BE2C (cell line): ENCODE measurements at regions not wholly inside any gene's neighbourhood (a gene's known extent, or its start where the extent isn't known, plus 50 kb on each side); places are given as distances from the start of the nearest gene placed in this dataset.
"Not testable (repeated sequence)": the region's sequence is repeated elsewhere in the genome, so short reads cannot be mapped to it uniquely, and the experiment has no call there.

ENCODE experiments used
- DNase-seq: peaks from one replicate; pipeline ENCODE4 v3.0.0-alpha.2; 2020
- H3K27me3 ChIP-seq: fragments of 250-450 bp; sonication (Bioruptor Pico); 2 replicates; pipeline ENCODE4 v1.5.1; 2020; ENCODE audit warnings: mild to moderate bottlenecking
- H3K36me3 ChIP-seq: fragments of 250-450 bp; sonication (Bioruptor Pico); 2 replicates; pipeline ENCODE4 v1.5.1; 2020; ENCODE audit warnings: mild to moderate bottlenecking
- H3K4me1 ChIP-seq: fragments of 250-450 bp; sonication (Bioruptor Pico); 2 replicates; pipeline ENCODE4 v1.5.1; 2020
- H3K4me3 ChIP-seq: 2 replicates; pipeline ENCODE4 v1.5.1; 2011; ENCODE audit warnings: low read depth, low read length
- H3K9me3 ChIP-seq: fragments of 250-450 bp; sonication (Bioruptor Pico); 2 replicates; pipeline ENCODE4 v1.5.1; 2020
- TF ChIP-seq, protein P1 (sequence below): IDR thresholded peaks from 2 replicates; pipeline ENCODE4 v1.5.1; 2012; ENCODE audit warnings: mild to moderate bottlenecking, low read depth, low read length

DNA sequence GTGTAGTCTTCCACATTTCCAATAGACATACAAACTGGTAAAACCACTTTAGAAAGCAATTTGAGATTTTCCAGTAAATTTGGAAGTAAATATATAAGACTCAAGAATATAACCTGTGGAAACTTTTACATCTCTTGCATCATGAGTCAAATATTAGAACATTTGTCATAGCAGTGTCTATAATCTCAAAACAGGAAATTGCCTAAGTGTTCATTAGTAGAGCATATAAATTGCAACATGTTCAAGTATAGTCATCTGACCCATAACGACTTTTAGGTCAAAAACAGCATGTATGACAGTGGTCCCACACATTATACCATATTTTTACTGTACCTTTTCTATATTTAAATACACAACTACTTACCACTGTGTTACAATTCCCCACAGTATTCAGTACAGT, 555.9 kb upstream of the VRK2 start:
- Histone ChIP-seq H3K36me3 (no peaks in the 10 kb centered on the region), H3K4me3 (no peak overlapping the region), H3K27me3 (no peaks in the 10 kb centered on the region), H3K4me1 (no peaks in the 10 kb centered on the region), H3K9me3 (no peaks in the 10 kb centered on the region)
- no peak for DNase-seq
- TF ChIP-seq, protein P1, sequence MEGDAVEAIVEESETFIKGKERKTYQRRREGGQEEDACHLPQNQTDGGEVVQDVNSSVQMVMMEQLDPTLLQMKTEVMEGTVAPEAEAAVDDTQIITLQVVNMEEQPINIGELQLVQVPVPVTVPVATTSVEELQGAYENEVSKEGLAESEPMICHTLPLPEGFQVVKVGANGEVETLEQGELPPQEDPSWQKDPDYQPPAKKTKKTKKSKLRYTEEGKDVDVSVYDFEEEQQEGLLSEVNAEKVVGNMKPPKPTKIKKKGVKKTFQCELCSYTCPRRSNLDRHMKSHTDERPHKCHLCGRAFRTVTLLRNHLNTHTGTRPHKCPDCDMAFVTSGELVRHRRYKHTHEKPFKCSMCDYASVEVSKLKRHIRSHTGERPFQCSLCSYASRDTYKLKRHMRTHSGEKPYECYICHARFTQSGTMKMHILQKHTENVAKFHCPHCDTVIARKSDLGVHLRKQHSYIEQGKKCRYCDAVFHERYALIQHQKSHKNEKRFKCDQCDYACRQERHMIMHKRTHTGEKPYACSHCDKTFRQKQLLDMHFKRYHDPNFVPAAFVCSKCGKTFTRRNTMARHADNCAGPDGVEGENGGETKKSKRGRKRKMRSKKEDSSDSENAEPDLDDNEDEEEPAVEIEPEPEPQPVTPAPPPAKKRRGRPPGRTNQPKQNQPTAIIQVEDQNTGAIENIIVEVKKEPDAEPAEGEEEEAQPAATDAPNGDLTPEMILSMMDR, result no peak

DNA sequence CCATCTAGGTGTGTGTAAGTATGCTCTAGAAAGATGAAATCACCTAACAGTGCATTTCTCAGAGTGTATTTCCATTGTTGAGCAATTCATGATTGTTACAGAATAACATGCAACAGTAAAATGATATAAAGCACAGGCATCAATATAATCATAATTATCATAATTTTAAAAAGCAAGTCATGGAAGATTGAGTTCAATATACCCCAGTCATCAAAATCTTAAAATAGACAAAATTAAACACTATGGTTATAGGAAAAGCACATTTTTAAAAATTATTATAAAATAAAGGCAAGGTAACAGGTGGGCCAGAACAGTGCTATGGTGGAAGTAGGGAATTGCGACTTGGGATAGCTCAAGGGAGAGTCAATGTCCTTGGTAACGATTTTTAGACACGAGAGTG, 555.4 kb upstream of the VRK2 start:
- no peaks in the 10 kb centered on the region for H3K4me1 ChIP-seq
- H3K27me3 ChIP-seq, result no peaks in the 10 kb centered on the region
- no peaks in the 10 kb centered on the region for H3K36me3 ChIP-seq
- no peak overlapping the region for H3K4me3 ChIP-seq
- TF ChIP-seq, protein P1, result no peak
- H3K9me3 ChIP-seq, result no peaks in the 10 kb centered on the region
- no peak for DNase-seq

DNA sequence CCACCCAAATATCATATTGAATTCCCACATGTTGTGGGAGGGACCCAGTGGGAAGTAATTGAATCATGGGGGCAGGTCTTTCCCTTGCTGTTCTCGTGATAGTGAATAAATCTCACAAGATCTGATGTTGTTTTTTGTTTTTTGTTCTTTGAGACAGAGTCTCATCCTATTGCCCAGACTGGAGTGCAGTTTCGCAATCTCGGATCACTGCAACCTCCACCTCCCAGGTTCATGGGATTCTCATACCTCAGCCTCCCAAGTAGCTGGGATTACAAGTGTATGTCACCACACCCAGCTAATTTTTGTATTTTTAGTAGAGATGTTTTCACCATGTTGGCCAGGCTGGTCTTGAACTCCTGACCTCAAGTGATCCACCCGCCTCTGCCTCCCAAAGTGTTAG, 552.6 kb upstream of the VRK2 start:
- H3K36me3 ChIP-seq, H3K4me3 ChIP-seq, H3K9me3 ChIP-seq, H3K4me1 ChIP-seq, DNase-seq, H3K27me3 ChIP-seq: not testable (repeated sequence)

DNA sequence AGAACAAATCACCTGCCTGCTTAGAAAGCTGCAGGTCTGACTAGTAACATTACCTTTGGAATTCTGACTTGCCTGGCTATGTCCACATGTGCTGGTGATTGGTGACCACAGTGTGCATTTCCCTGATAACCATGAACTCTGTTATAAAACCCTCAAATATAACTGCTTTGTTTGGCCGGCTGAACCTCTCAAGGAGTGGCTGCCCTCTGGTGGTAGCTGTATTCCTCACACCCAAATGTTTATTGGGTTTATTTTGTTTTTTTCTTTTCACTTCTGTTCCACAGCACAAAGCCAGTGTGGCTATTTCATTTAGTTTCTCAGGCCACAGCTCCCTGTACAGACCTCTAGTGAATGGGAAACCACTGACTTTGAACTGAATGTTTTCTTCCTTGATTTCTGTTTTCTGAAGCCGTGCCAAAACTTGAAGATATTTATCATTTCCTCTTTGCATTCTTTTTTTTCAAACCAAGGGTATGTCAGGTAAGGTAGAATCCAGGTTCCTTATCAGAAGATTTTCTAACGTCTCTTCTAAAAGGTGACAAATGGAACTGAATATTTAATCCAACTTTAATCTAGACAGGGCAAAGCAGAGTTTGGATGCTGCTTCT, 549.0 kb upstream of the VRK2 start:
- TF ChIP-seq, protein P1, result peak; percentile 53
- Histone ChIP-seq H3K9me3 (no peaks in the 10 kb centered on the region), H3K27me3 (no peaks in the 10 kb centered on the region), H3K4me1 (no peaks in the 10 kb centered on the region), H3K4me3 (no peak overlapping the region), H3K36me3 (no peaks in the 10 kb centered on the region)
- peak; percentile 35 for DNase-seq

DNA sequence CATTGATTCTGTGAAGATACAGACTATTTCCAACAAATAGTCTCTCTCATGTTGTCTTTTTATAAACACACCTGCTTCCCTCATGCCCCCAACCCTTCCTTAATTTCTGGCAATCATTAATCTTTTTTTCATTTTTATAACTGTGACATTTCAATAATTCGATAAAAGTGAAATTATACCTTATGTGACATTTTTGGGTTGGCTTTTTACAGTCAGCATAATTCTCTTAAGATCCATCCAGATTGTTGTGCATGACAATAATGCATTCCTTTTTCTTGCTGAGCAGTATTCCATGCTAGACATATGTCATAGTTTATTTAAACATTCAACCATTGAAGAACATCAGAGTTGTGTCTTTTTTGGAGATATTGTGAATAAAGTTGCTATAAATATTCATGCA, 541.8 kb upstream of the VRK2 start:
- Histone ChIP-seq H3K36me3 (no peaks in the 10 kb centered on the region), H3K4me3 (no peak overlapping the region), H3K27me3 (no peaks in the 10 kb centered on the region), H3K4me1 (no peaks in the 10 kb centered on the region), H3K9me3 (no peaks in the 10 kb centered on the region)
- TF ChIP-seq, protein P1, result no peak
- no peak for DNase-seq

DNA sequence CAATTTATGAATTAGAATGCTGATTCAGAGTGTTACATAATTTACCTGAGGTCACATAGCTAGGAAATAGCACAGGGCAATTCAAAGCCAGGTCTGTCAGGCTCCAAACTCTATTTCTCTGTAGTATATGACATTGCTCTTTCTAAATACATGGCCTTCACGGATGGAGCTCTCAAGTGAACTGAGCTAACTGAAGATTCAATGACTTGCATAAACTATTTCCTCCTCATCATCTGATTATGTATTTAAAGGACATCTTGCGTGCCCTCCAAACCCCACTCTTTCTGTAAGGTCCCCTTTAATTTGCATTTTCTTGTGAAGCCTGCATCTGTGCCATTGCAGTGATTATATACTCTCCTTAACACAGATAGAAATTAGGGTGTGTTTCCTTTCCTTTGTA, 537.4 kb upstream of the VRK2 start:
- H3K9me3 ChIP-seq, result no peaks in the 10 kb centered on the region
- H3K36me3 ChIP-seq, result no peaks in the 10 kb centered on the region
- H3K27me3 ChIP-seq, result no peaks in the 10 kb centered on the region
- DNase-seq, result no peak
- TF ChIP-seq, protein P1, result no peak
- no peak overlapping the region for H3K4me3 ChIP-seq
- H3K4me1 ChIP-seq, result no peaks in the 10 kb centered on the region

DNA sequence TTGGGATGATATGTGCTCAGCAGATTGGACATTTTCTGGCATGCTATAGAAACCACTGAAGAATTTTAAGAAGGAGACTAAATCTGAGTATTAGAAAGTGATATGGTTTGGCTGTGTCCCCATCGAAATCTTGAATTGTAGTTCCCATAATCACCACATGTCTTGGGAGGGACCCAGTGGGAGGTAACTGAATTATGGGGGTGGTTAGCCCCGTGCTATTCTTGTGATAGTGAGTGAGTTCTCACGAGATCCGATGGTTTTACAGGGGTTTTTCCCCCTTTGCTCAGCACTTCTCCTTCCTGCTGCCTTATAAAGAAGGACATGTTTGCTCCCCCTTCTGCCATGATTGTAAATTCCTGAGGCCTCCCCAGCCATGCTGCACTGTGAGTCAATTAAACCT, 535.9 kb upstream of the VRK2 start:
- no peaks in the 10 kb centered on the region for H3K27me3 ChIP-seq
- no peaks in the 10 kb centered on the region for H3K36me3 ChIP-seq
- H3K9me3 ChIP-seq, result no peaks in the 10 kb centered on the region
- TF ChIP-seq, protein P1, result no peak
- no peaks in the 10 kb centered on the region for H3K4me1 ChIP-seq
- H3K4me3 ChIP-seq, result no peak overlapping the region
- no peak for DNase-seq
